CD4-positive, alpha-beta memory T cell (primary cell): ENCODE measurements at regions not wholly inside any gene's neighbourhood (a gene's known extent, or its start where the extent isn't known, plus 50 kb on each side); places are given as distances from the start of the nearest gene placed in this dataset.

Experiments
- CTCF ChIA-PET: fragments of 350-600 bp; sonication (Branson Sonifier 250); formaldehyde crosslinking; loops from one replicate; lab custom pipeline; 2021; ENCODE audit warnings: inconsistent platforms; ENCODE audit not compliant: partially characterized antibody; lab: Charles Lee
- POLR2A ChIA-PET: fragments of 350-600 bp; sonication (Branson Sonifier 250); formaldehyde crosslinking; loops from one replicate; lab custom pipeline; 2021; ENCODE audit not compliant: partially characterized antibody; lab: Charles Lee
- DNase-seq, 5 donors: peaks; one replicate each; pipeline versions ENCODE4 v3.0.0 to v3.0.0-alpha.2; 2020 to 2022; ENCODE audit warnings: mixed read lengths in 1 of 5
- H3K27ac ChIP-seq: one replicate; pipeline ENCODE4 v1.7.0; 2013; ENCODE audit warnings: low read depth, low read length
- H3K27me3 ChIP-seq: 2 replicates; pipeline ENCODE4 v1.7.0; 2013; ENCODE audit warnings: mild to moderate bottlenecking, low read length, moderate library complexity; ENCODE audit not compliant: insufficient read depth
- H3K36me3 ChIP-seq: 2 replicates; pipeline ENCODE4 v1.7.0; 2013; ENCODE audit warnings: mild to moderate bottlenecking, low read length, moderate library complexity; ENCODE audit not compliant: insufficient read depth
- H3K4me1 ChIP-seq: 2 replicates; pipeline ENCODE4 v1.7.0; 2013; ENCODE audit warnings: mild to moderate bottlenecking, low read length, moderate library complexity; ENCODE audit not compliant: insufficient read depth
- H3K4me3 ChIP-seq, 2 donors: one replicate each; pipeline ENCODE4 v1.7.0; 2013; ENCODE audit warnings: low read length in 2 of 2, mild to moderate bottlenecking in 1 of 2
- H3K9me3 ChIP-seq, 2 donors: one replicate each; pipeline ENCODE4 v1.7.0; 2013; ENCODE audit warnings: low read length in 2 of 2, control low read depth in 1 of 2; ENCODE audit not compliant: control insufficient read depth in 1 of 2
- H3K27ac Mint-ChIP-seq, 7 donors: one replicate each; pipeline ENCODE4 v1.8.0; 2020 to 2021; ENCODE audit warnings: mixed read lengths in 7 of 7, mild to moderate bottlenecking in 6 of 7, inconsistent platforms in 3 of 7, moderate library complexity in 3 of 7
- H3K27me3 Mint-ChIP-seq, 2 donors: one replicate each; pipeline ENCODE4 v1.8.0; 2020 to 2021; ENCODE audit warnings: mixed read lengths in 2 of 2
- H3K36me3 Mint-ChIP-seq, 2 donors: one replicate each; pipeline ENCODE4 v1.8.0; 2020 to 2021; ENCODE audit warnings: mixed read lengths in 2 of 2, inconsistent platforms in 1 of 2, mild to moderate bottlenecking in 1 of 2
- H3K4me1 Mint-ChIP-seq, 4 donors: one replicate each; pipeline ENCODE4 v1.8.0; 2020 to 2021; ENCODE audit warnings: mixed read lengths in 4 of 4, mild to moderate bottlenecking in 1 of 4
- H3K4me3 Mint-ChIP-seq, 8 donors: one replicate each; pipeline ENCODE4 v1.8.0; 2020 to 2021; ENCODE audit warnings: mixed read lengths in 8 of 8, mild to moderate bottlenecking in 7 of 8, moderate library complexity in 6 of 8, inconsistent platforms in 3 of 8
- H3K9me3 Mint-ChIP-seq, 8 donors: one replicate each; pipeline ENCODE4 v1.8.0; 2020 to 2021; ENCODE audit warnings: mixed read lengths in 8 of 8, mild to moderate bottlenecking in 5 of 8, inconsistent platforms in 3 of 8, moderate library complexity in 1 of 8
- intact Hi-C: fragments of 100-400 bp; cut with micrococcal nuclease; formaldehyde crosslinking; loops from one replicate; pipeline ENCODE4 v1.15.1; 2023

DNA sequence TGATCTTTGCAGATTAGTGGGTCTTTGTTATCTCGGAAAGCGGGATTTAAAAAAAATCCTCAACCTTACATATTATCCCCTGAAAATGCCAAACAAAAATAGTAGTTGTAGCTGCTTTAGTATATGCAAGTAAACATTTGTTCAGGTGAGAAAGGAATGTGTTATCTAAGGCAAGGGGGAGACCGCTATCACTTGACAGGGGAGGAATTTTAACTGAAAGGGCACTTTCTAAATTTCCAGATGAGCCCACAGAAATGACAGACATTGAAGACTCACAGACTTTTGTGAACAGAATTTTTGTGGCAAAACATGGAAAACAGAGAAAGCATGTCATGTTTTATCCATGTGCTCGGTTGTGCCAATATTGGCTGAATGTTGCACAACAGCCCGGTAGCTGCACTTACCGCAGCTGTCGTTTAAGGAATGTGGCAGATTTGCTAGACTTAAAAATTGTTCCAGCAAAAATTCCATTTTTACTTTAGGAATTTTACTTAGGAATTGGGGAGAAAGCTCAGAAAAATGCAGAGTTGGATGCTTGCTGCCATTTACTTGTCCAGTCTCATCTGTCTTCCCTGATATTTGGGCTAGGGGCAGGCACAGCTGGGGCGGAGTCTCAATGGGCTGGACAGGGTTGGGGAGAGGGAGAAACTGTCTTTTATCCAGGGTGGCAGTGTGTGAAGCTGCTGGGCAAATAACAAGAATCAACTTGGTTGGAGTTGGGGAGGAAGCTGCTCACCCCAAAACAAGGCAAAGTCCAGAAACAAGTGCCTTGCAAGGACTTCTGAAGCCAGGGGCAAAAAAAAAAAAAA, 94.6 kb upstream of the RPS6KA3 start:
- intact Hi-C loops: no loop called here
- Mint-ChIP-seq H3K36me3 (no peaks in the 10 kb centered on the region), H3K4me1 (no peaks in the 10 kb centered on the region), H3K9me3 (no peaks in the 10 kb centered on the region), H3K4me3 (no peak overlapping the region), H3K27me3 (no peaks in the 10 kb centered on the region), H3K27ac (no peak overlapping the region)
- ChIA-PET CTCF (no interaction called here), POLR2A (no interaction called here)
- DNase-seq: no peak
- no peaks in the 10 kb centered on the region for H3K4me1 ChIP-seq
- H3K9me3 ChIP-seq: no peaks in the 10 kb centered on the region
- H3K27me3 ChIP-seq: no peaks in the 10 kb centered on the region
- H3K27ac ChIP-seq: no peak overlapping the region
- H3K36me3 ChIP-seq: no peaks in the 10 kb centered on the region
- H3K4me3 ChIP-seq: no peak overlapping the region

DNA sequence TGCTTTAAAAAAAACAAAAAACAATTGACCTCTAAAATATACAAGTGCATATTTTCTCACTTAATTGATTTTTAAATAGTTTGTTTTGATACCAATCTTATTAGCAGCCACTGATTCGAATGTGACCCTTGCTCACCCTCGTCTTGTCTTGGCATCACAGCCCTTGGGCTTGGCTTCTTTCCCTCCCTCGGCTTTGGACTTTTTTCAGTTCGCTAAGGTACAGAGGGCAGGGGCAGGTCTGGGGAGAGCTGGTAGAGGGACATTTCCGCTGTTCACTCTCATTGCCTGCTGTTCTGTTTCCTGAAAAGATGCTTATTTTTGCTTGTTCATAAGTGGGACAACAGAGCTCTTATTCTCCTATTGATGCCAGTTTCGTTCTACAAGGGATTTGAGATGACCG, 88.5 kb upstream of the RPS6KA3 start:
- Mint-ChIP-seq H3K9me3 (no peaks in the 10 kb centered on the region), H3K27me3 (peaks cover 2 to 3% of the 10 kb centered on the region in 2 donors), H3K4me3 (no peak overlapping the region), H3K36me3 (no peaks in the 10 kb centered on the region), H3K4me1 (peaks cover 8 to 21% (median 12%) of the 10 kb centered on the region in 4 donors), H3K27ac (no peak overlapping the region)
- intact Hi-C loops: no loop called here
- H3K4me3 ChIP-seq: no peak overlapping the region
- ChIA-PET POLR2A (no interaction called here), CTCF (no interaction called here)
- H3K4me1 ChIP-seq: peaks cover 17% of the 10 kb centered on the region
- H3K27ac ChIP-seq: no peak overlapping the region
- no peaks in the 10 kb centered on the region for H3K9me3 ChIP-seq
- DNase-seq: no peak
- H3K36me3 ChIP-seq: no peaks in the 10 kb centered on the region
- no peaks in the 10 kb centered on the region for H3K27me3 ChIP-seq

DNA sequence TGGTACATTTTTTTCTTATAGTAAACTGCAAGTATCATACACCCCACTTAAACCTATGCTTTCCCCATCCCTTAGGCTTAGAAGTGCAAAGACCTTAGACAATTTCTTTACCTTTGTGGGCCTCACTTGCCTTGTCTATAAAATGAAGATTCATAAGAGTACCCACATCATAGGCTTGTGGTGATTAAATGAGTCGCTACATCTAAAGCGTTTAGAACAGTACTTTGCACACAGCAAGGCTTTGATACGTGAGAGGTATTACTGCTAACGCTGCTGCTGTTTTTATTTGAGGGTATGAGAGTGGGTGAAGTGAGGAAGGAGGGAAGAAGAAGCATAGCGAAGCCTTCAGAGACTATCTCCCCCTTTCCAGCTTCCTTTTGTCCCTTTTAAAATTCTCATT, 87.8 kb upstream of the RPS6KA3 start:
- Histone ChIP-seq H3K27ac (no peak overlapping the region), H3K27me3 (no peaks in the 10 kb centered on the region), H3K4me1 (peaks cover 17% of the 10 kb centered on the region), H3K9me3 (no peaks in the 10 kb centered on the region), H3K36me3 (no peaks in the 10 kb centered on the region), H3K4me3 (no peak overlapping the region)
- peak overlapping the region in 1 of 7 donors; percentile 14 for H3K27ac Mint-ChIP-seq
- H3K27me3 Mint-ChIP-seq: peaks cover 2 to 4% of the 10 kb centered on the region in 2 donors
- H3K4me3 Mint-ChIP-seq: peak overlapping the region in 2 of 8 donors; percentile 0 to 18
- no peaks in the 10 kb centered on the region for H3K36me3 Mint-ChIP-seq
- POLR2A ChIA-PET: no interaction called here
- intact Hi-C loops: no loop called here
- CTCF ChIA-PET: no interaction called here
- peak in 4 of 5 donors; percentile 9 to 25 (median 11) for DNase-seq
- H3K9me3 Mint-ChIP-seq: no peaks in the 10 kb centered on the region
- H3K4me1 Mint-ChIP-seq: peaks cover 8 to 21% (median 12%) of the 10 kb centered on the region in 4 donors

DNA sequence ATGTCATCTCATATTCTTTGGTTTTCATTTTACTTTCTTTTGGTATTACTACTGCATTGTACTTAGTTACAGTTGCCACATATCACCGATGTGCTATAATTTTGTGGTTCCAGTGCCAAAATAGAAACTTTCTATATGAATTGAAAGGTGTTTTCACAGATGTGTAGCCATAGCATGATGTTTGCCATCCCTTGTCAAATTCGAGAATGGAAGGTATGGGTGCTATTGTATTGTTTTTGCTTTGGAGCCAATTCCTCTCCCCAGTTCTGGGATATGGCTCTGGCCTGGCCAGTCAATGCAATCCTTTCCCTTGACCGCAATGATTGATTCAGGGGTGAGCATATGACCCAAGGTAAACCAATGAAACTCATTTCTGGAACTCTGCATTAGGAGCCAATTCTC, 86.2 kb upstream of the RPS6KA3 start:
- no peak for DNase-seq
- no peak overlapping the region for H3K27ac ChIP-seq
- Mint-ChIP-seq H3K27ac (no peak overlapping the region), H3K9me3 (no peaks in the 10 kb centered on the region), H3K27me3 (peaks cover 2 to 4% of the 10 kb centered on the region in 2 donors), H3K36me3 (no peaks in the 10 kb centered on the region), H3K4me1 (peaks cover 8 to 21% (median 12%) of the 10 kb centered on the region in 4 donors), H3K4me3 (peak overlapping the region in 6 of 8 donors; percentile 22 to 53 (median 38))
- no peaks in the 10 kb centered on the region for H3K27me3 ChIP-seq
- no peak overlapping the region for H3K4me3 ChIP-seq
- ChIA-PET POLR2A (no interaction called here), CTCF (no interaction called here)
- no peaks in the 10 kb centered on the region for H3K9me3 ChIP-seq
- peaks cover 17% of the 10 kb centered on the region for H3K4me1 ChIP-seq
- intact Hi-C loops: no loop called here
- H3K36me3 ChIP-seq: no peaks in the 10 kb centered on the region

DNA sequence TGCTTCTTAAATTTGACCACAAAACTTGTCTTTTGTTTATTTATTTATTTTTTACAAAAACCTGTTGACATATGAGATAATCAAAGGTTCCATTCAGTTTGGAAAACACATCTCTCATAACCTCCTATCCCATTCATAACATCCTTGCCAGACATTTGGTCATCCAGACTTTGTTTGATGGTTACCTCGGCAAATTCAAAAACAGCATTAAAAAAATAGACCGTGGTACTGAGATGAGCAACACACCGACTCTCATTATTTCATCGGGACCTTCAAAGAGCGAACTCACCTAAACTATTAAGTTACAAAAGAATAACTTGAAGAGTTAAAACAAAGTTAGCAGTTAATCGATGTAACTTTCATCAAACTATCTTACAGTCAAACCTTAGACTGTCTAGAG, 85.8 kb upstream of the RPS6KA3 start:
- H3K27me3 Mint-ChIP-seq: peaks cover 2 to 4% of the 10 kb centered on the region in 2 donors
- Histone ChIP-seq H3K4me1 (peaks cover 17% of the 10 kb centered on the region), H3K27ac (no peak overlapping the region), H3K4me3 (no peak overlapping the region), H3K27me3 (no peaks in the 10 kb centered on the region), H3K9me3 (no peaks in the 10 kb centered on the region), H3K36me3 (no peaks in the 10 kb centered on the region)
- intact Hi-C loops: no loop called here
- no peaks in the 10 kb centered on the region for H3K36me3 Mint-ChIP-seq
- peaks cover 8 to 21% (median 12%) of the 10 kb centered on the region in 4 donors for H3K4me1 Mint-ChIP-seq
- DNase-seq: no peak
- ChIA-PET CTCF (no interaction called here), POLR2A (no interaction called here)
- peak overlapping the region in 6 of 8 donors; percentile 22 to 53 (median 38) for H3K4me3 Mint-ChIP-seq
- H3K9me3 Mint-ChIP-seq: no peaks in the 10 kb centered on the region
- H3K27ac Mint-ChIP-seq: no peak overlapping the region

DNA sequence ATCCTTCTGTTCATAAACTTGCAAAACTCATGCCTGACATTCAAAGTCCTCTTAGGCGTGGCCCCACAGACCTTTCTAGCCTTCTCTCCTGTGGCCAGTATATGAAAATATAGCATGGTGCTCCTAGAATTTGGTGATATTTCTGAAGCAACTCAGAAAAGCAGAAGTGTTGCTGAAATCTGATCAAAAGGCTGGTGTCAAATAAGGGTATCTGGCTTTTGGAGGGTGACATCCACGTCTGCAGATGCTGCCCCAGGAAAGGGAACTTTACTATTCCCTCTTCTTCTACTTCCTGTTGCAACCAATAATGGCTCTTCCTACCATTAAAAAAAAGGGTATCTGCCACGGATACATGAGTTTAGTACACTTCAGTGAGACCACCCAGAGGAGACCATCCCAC, 83.9 kb upstream of the RPS6KA3 start:
- H3K4me3 Mint-ChIP-seq: no peak overlapping the region
- H3K27ac Mint-ChIP-seq: no peak overlapping the region
- H3K9me3 Mint-ChIP-seq: peaks cover 0 to under 1% (median 0%) of the 10 kb centered on the region in 8 donors
- POLR2A ChIA-PET: no interaction called here
- no peak for DNase-seq
- H3K36me3 ChIP-seq: no peaks in the 10 kb centered on the region
- intact Hi-C loops: no loop called here
- H3K36me3 Mint-ChIP-seq: no peaks in the 10 kb centered on the region
- H3K27ac ChIP-seq: no peak overlapping the region
- H3K27me3 ChIP-seq: no peaks in the 10 kb centered on the region
- no peaks in the 10 kb centered on the region for H3K9me3 ChIP-seq
- peaks cover 17% of the 10 kb centered on the region for H3K4me1 ChIP-seq
- peaks cover 2 to 4% of the 10 kb centered on the region in 2 donors for H3K27me3 Mint-ChIP-seq
- peaks cover 8 to 21% (median 12%) of the 10 kb centered on the region in 4 donors for H3K4me1 Mint-ChIP-seq
- no peak overlapping the region for H3K4me3 ChIP-seq
- CTCF ChIA-PET: no interaction called here

DNA sequence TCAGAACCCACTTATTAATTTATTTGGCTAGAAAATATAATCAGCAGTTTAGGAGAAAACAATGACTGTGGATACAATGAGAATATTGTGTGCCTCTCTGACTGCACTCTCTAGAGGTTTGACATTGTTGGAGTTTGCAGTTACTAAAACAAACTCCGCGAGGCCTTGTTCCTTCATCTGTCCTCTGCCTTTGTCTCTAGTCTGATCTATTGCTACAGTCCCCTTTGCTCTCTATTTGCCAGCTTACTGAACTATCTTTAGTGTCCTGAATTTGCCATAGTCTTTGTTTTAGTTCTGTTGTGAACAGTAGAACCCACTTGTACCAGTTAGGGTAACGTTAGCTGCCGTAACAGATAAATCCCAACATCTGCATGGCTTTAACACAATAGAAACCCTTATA, 81.4 kb upstream of the RPS6KA3 start:
- Mint-ChIP-seq H3K9me3 (peaks cover 0 to 7% (median 3%) of the 10 kb centered on the region in 8 donors), H3K27ac (no peak overlapping the region), H3K36me3 (no peaks in the 10 kb centered on the region), H3K4me1 (peaks cover 2 to 9% (median 5%) of the 10 kb centered on the region in 4 donors), H3K4me3 (no peak overlapping the region), H3K27me3 (peaks cover 3 to 4% of the 10 kb centered on the region in 2 donors)
- no peaks in the 10 kb centered on the region for H3K36me3 ChIP-seq
- no peaks in the 10 kb centered on the region for H3K4me1 ChIP-seq
- DNase-seq: no peak
- no peaks in the 10 kb centered on the region for H3K9me3 ChIP-seq
- no peak overlapping the region for H3K4me3 ChIP-seq
- intact Hi-C loops: no loop called here
- no peak overlapping the region for H3K27ac ChIP-seq
- ChIA-PET CTCF (no interaction called here), POLR2A (interaction anchor here (0.7 kb wide), 1 partner anchor 18 kb away, joined by 3 read pairs; no protein-coding TSS in a partner anchor)
- H3K27me3 ChIP-seq: no peaks in the 10 kb centered on the region
